PFSK-1 (cell line): ENCODE measurements at regions not wholly inside any gene's neighbourhood (a gene's known extent, or its start where the extent isn't known, plus 50 kb on each side); places are given as distances from the start of the nearest gene placed in this dataset.

Experiments
- POLR2AphosphoS5 ChIP-seq: IDR thresholded peaks from 2 replicates; pipeline ENCODE4 v1.6.1; 2012; ENCODE audit warnings: low read depth, mild to moderate bottlenecking, control low read depth, low read length, moderate library complexity
- TAF1 ChIP-seq: IDR thresholded peaks from 2 replicates; pipeline ENCODE4 v1.6.1; 2012; ENCODE audit warnings: low read length, control low read depth, borderline replicate concordance; ENCODE audit not compliant: insufficient read depth
- TF ChIP-seq, protein P1 (sequence below), 2 experiments: IDR thresholded peaks; 2 replicates each; pipeline versions ENCODE4 v1.6.1 to v1.8.0; 2011 to 2012; ENCODE audit warnings: low read depth in 2 of 2, low read length in 2 of 2, control low read depth in 1 of 2, inconsistent platforms in 1 of 2, mild to moderate bottlenecking in 1 of 2, moderate library complexity in 1 of 2; ENCODE audit not compliant: insufficient read depth in 1 of 2

GRCh38 chr2:67076239-67076624 lies 320.9 kb upstream of the ETAA1 start:
- TF ChIP-seq POLR2AphosphoS5 (no peak), TAF1 (no peak)
- TF ChIP-seq, protein P1, sequence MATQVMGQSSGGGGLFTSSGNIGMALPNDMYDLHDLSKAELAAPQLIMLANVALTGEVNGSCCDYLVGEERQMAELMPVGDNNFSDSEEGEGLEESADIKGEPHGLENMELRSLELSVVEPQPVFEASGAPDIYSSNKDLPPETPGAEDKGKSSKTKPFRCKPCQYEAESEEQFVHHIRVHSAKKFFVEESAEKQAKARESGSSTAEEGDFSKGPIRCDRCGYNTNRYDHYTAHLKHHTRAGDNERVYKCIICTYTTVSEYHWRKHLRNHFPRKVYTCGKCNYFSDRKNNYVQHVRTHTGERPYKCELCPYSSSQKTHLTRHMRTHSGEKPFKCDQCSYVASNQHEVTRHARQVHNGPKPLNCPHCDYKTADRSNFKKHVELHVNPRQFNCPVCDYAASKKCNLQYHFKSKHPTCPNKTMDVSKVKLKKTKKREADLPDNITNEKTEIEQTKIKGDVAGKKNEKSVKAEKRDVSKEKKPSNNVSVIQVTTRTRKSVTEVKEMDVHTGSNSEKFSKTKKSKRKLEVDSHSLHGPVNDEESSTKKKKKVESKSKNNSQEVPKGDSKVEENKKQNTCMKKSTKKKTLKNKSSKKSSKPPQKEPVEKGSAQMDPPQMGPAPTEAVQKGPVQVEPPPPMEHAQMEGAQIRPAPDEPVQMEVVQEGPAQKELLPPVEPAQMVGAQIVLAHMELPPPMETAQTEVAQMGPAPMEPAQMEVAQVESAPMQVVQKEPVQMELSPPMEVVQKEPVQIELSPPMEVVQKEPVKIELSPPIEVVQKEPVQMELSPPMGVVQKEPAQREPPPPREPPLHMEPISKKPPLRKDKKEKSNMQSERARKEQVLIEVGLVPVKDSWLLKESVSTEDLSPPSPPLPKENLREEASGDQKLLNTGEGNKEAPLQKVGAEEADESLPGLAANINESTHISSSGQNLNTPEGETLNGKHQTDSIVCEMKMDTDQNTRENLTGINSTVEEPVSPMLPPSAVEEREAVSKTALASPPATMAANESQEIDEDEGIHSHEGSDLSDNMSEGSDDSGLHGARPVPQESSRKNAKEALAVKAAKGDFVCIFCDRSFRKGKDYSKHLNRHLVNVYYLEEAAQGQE (IDR thresholded peaks at IDR 0.05; ENCODE audit: insufficient read depth in 1 of 2, low read depth in 2 of 2, low read length in 2 of 2), result no peak
